CD8-positive, alpha-beta memory T cell (primary cell): ENCODE measurements at regions not wholly inside any gene's neighbourhood (a gene's known extent, or its start where the extent isn't known, plus 50 kb on each side); places are given as distances from the start of the nearest gene placed in this dataset.

ENCODE experiments used
- CTCF ChIA-PET: fragments of 350-600 bp; sonication (Branson Sonifier 250); formaldehyde crosslinking; loops from one replicate; lab custom pipeline; 2021; ENCODE audit warnings: antibody characterized with exemption; lab: Charles Lee
- POLR2A ChIA-PET: fragments of 350-600 bp; sonication (Branson Sonifier 250); formaldehyde crosslinking; loops from one replicate; lab custom pipeline; 2021; ENCODE audit warnings: antibody characterized with exemption; lab: Charles Lee
- DNase-seq, 5 donors: peaks; one replicate each; pipeline versions ENCODE4 v3.0.0 to v3.0.0-alpha.2; 2020 to 2022; ENCODE audit warnings: mixed read lengths in 1 of 5
- H3K27ac ChIP-seq: one replicate; pipeline ENCODE4 v1.7.0; 2013; ENCODE audit warnings: low read depth, mild to moderate bottlenecking, low read length, moderate library complexity
- H3K27me3 ChIP-seq: 2 replicates; pipeline ENCODE4 v1.7.0; 2013; ENCODE audit warnings: low read length, mild to moderate bottlenecking; ENCODE audit not compliant: insufficient read depth, poor library complexity, severe bottlenecking
- H3K36me3 ChIP-seq: 2 replicates; pipeline ENCODE4 v1.7.0; 2013; ENCODE audit warnings: mild to moderate bottlenecking, low read length, moderate library complexity; ENCODE audit not compliant: insufficient read depth
- H3K4me1 ChIP-seq: 2 replicates; pipeline ENCODE4 v1.7.0; 2013; ENCODE audit warnings: mild to moderate bottlenecking, low read length, moderate library complexity; ENCODE audit not compliant: insufficient read depth
- H3K4me3 ChIP-seq: 2 replicates; pipeline ENCODE4 v1.7.0; 2013; ENCODE audit warnings: mild to moderate bottlenecking, low read length
- H3K9me3 ChIP-seq: 2 replicates; pipeline ENCODE4 v1.7.0; 2013; ENCODE audit warnings: mild to moderate bottlenecking, low read length
- H3K27ac Mint-ChIP-seq, 8 donors: one replicate each; pipeline ENCODE4 v1.8.0; 2020 to 2021; ENCODE audit warnings: mixed read lengths in 8 of 8, mild to moderate bottlenecking in 6 of 8, inconsistent platforms in 3 of 8, moderate library complexity in 3 of 8
- H3K27me3 Mint-ChIP-seq, 2 donors: one replicate each; pipeline ENCODE4 v1.8.0; 2020 to 2021; ENCODE audit warnings: mixed read lengths in 2 of 2, mild to moderate bottlenecking in 1 of 2, moderate library complexity in 1 of 2
- H3K36me3 Mint-ChIP-seq, 3 donors: one replicate each; pipeline ENCODE4 v1.8.0; 2020 to 2021; ENCODE audit warnings: mixed read lengths in 3 of 3, inconsistent platforms in 1 of 3, mild to moderate bottlenecking in 1 of 3
- H3K4me1 Mint-ChIP-seq, 3 donors: one replicate each; pipeline ENCODE4 v1.8.0; 2020 to 2021; ENCODE audit warnings: mixed read lengths in 3 of 3, inconsistent platforms in 1 of 3, mild to moderate bottlenecking in 1 of 3
- H3K4me3 Mint-ChIP-seq, 7 donors: one replicate each; pipeline ENCODE4 v1.8.0; 2020 to 2021; ENCODE audit warnings: mixed read lengths in 7 of 7, mild to moderate bottlenecking in 6 of 7, moderate library complexity in 4 of 7, inconsistent platforms in 2 of 7
- H3K9me3 Mint-ChIP-seq, 5 donors: one replicate each; pipeline ENCODE4 v1.8.0; 2020 to 2022; ENCODE audit warnings: mixed read lengths in 5 of 5, mild to moderate bottlenecking in 3 of 5, moderate library complexity in 2 of 5, inconsistent platforms in 1 of 5

GRCh38 chr5:85288914-85289313, 904.2 kb upstream of the EDIL3 start:
- Mint-ChIP-seq H3K36me3 (no peaks in the 10 kb centered on the region), H3K4me3 (no peak overlapping the region), H3K4me1 (no peaks in the 10 kb centered on the region), H3K27ac (no peak overlapping the region), H3K9me3 (peaks cover 0 to 12% (median 3%) of the 10 kb centered on the region in 5 donors), H3K27me3 (no peaks in the 10 kb centered on the region)
- Histone ChIP-seq H3K4me1 (no peaks in the 10 kb centered on the region), H3K27me3 (no peaks in the 10 kb centered on the region), H3K9me3 (no peaks in the 10 kb centered on the region), H3K36me3 (no peaks in the 10 kb centered on the region), H3K27ac (no peak overlapping the region), H3K4me3 (no peak overlapping the region)
- POLR2A ChIA-PET, result no interaction called here
- DNase-seq, result no peak
- CTCF ChIA-PET, result no interaction called here

GRCh38 chr5:85293145-85293785, 908.6 kb upstream of the EDIL3 start:
- no peaks in the 10 kb centered on the region for H3K4me1 ChIP-seq
- H3K4me3 ChIP-seq, result no peak overlapping the region
- H3K4me1 Mint-ChIP-seq, result no peaks in the 10 kb centered on the region
- no peaks in the 10 kb centered on the region for H3K27me3 ChIP-seq
- peaks cover 0 to 18% (median 0%) of the 10 kb centered on the region in 5 donors for H3K9me3 Mint-ChIP-seq
- no peaks in the 10 kb centered on the region for H3K36me3 Mint-ChIP-seq
- H3K27me3 Mint-ChIP-seq, result no peaks in the 10 kb centered on the region
- ChIA-PET CTCF (no interaction called here), POLR2A (no interaction called here)
- H3K4me3 Mint-ChIP-seq, result no peak overlapping the region
- no peaks in the 10 kb centered on the region for H3K36me3 ChIP-seq
- no peaks in the 10 kb centered on the region for H3K9me3 ChIP-seq
- no peak for DNase-seq
- no peak overlapping the region for H3K27ac Mint-ChIP-seq
- no peak overlapping the region for H3K27ac ChIP-seq

- H3K4me3 ChIP-seq, result no peak overlapping the region
- ChIA-PET POLR2A (no interaction called here), CTCF (no interaction called here)
- no peak for DNase-seq
- Mint-ChIP-seq H3K4me1 (no peaks in the 10 kb centered on the region), H3K27me3 (no peaks in the 10 kb centered on the region), H3K9me3 (peaks cover 0 to 14% (median 4%) of the 10 kb centered on the region in 5 donors), H3K36me3 (no peaks in the 10 kb centered on the region), H3K4me3 (no peak overlapping the region), H3K27ac (no peak overlapping the region)
- H3K9me3 ChIP-seq, result no peaks in the 10 kb centered on the region
- H3K27ac ChIP-seq, result no peak overlapping the region
- no peaks in the 10 kb centered on the region for H3K27me3 ChIP-seq
- no peaks in the 10 kb centered on the region for H3K36me3 ChIP-seq
- no peaks in the 10 kb centered on the region for H3K4me1 ChIP-seq
These were observed 919.8 kb upstream of the EDIL3 start for GRCh38 chr5:85304524-85304923.

- DNase-seq, result no peak
- no peaks in the 10 kb centered on the region for H3K36me3 ChIP-seq
- H3K27me3 ChIP-seq, result no peaks in the 10 kb centered on the region
- Mint-ChIP-seq H3K27me3 (no peaks in the 10 kb centered on the region), H3K4me1 (no peaks in the 10 kb centered on the region), H3K9me3 (peaks cover 0 to 23% (median 8%) of the 10 kb centered on the region in 5 donors), H3K36me3 (no peaks in the 10 kb centered on the region), H3K4me3 (no peak overlapping the region), H3K27ac (no peak overlapping the region)
- no peak overlapping the region for H3K27ac ChIP-seq
- POLR2A ChIA-PET, result no interaction called here
- no peaks in the 10 kb centered on the region for H3K4me1 ChIP-seq
- CTCF ChIA-PET, result no interaction called here
- H3K9me3 ChIP-seq, result no peaks in the 10 kb centered on the region
- H3K4me3 ChIP-seq, result no peak overlapping the region
These were observed 921.1 kb upstream of the EDIL3 start for GRCh38 chr5:85305766-85306165.

GRCh38 chr5:85311536-85311935, 926.9 kb upstream of the EDIL3 start:
- no peak overlapping the region for H3K4me3 Mint-ChIP-seq
- H3K27ac Mint-ChIP-seq, result no peak overlapping the region
- H3K36me3 Mint-ChIP-seq, result no peaks in the 10 kb centered on the region
- H3K4me1 Mint-ChIP-seq, result no peaks in the 10 kb centered on the region
- no peaks in the 10 kb centered on the region for H3K4me1 ChIP-seq
- no peak overlapping the region for H3K4me3 ChIP-seq
- H3K27me3 ChIP-seq, result no peaks in the 10 kb centered on the region
- peak in 1 of 5 donors; percentile 26 for DNase-seq
- H3K27ac ChIP-seq, result no peak overlapping the region
- ChIA-PET POLR2A (no interaction called here), CTCF (no interaction called here)
- no peaks in the 10 kb centered on the region for H3K36me3 ChIP-seq
- no peaks in the 10 kb centered on the region for H3K9me3 ChIP-seq
- no peaks in the 10 kb centered on the region for H3K27me3 Mint-ChIP-seq
- peaks cover 0 to 29% (median 8%) of the 10 kb centered on the region in 5 donors for H3K9me3 Mint-ChIP-seq

- H3K36me3 ChIP-seq, result no peaks in the 10 kb centered on the region
- H3K4me3 ChIP-seq, result no peak overlapping the region
- Mint-ChIP-seq H3K36me3 (no peaks in the 10 kb centered on the region), H3K27ac (no peak overlapping the region), H3K4me1 (no peaks in the 10 kb centered on the region), H3K9me3 (peaks cover 2 to 14% (median 2%) of the 10 kb centered on the region in 5 donors), H3K4me3 (no peak overlapping the region), H3K27me3 (no peaks in the 10 kb centered on the region)
- POLR2A ChIA-PET, result no interaction called here
- no peaks in the 10 kb centered on the region for H3K9me3 ChIP-seq
- no peak for DNase-seq
- H3K27me3 ChIP-seq, result no peaks in the 10 kb centered on the region
- H3K4me1 ChIP-seq, result no peaks in the 10 kb centered on the region
- CTCF ChIA-PET, result no interaction called here
- H3K27ac ChIP-seq, result no peak overlapping the region
These were observed 935.8 kb upstream of the EDIL3 start for GRCh38 chr5:85320495-85320894.

- Mint-ChIP-seq H3K36me3 (no peaks in the 10 kb centered on the region), H3K9me3 (peaks cover 0 to 15% (median 0%) of the 10 kb centered on the region in 5 donors), H3K4me3 (no peak overlapping the region), H3K27me3 (no peaks in the 10 kb centered on the region), H3K4me1 (no peaks in the 10 kb centered on the region), H3K27ac (no peak overlapping the region)
- H3K27me3 ChIP-seq, result no peaks in the 10 kb centered on the region
- CTCF ChIA-PET, result no interaction called here
- DNase-seq, result no peak
- POLR2A ChIA-PET, result no interaction called here
- H3K9me3 ChIP-seq, result no peaks in the 10 kb centered on the region
- no peaks in the 10 kb centered on the region for H3K4me1 ChIP-seq
- H3K4me3 ChIP-seq, result no peak overlapping the region
- no peak overlapping the region for H3K27ac ChIP-seq
- no peaks in the 10 kb centered on the region for H3K36me3 ChIP-seq
These were observed 948.6 kb upstream of the EDIL3 start for GRCh38 chr5:85333276-85333675.

GRCh38 chr5:85337435-85337834, 952.8 kb upstream of the EDIL3 start:
- H3K27me3 Mint-ChIP-seq, result no peaks in the 10 kb centered on the region

More at GRCh38 chr5:85337435-85337834, 952.8 kb upstream of the EDIL3 start:
- H3K4me3 ChIP-seq, result no peak overlapping the region
- H3K4me1 ChIP-seq, result no peaks in the 10 kb centered on the region
- Mint-ChIP-seq H3K4me3 (no peak overlapping the region), H3K4me1 (no peaks in the 10 kb centered on the region), H3K9me3 (peaks cover 0 to 11% (median 2%) of the 10 kb centered on the region in 5 donors), H3K36me3 (no peaks in the 10 kb centered on the region), H3K27ac (no peak overlapping the region)
- no peak for DNase-seq
- no peaks in the 10 kb centered on the region for H3K27me3 ChIP-seq
- no peak overlapping the region for H3K27ac ChIP-seq
- POLR2A ChIA-PET, result no interaction called here
- H3K36me3 ChIP-seq, result no peaks in the 10 kb centered on the region
- CTCF ChIA-PET, result no interaction called here
- H3K9me3 ChIP-seq, result no peaks in the 10 kb centered on the region
